GM21515 (cell line): ENCODE measurements at regions not wholly inside any gene's neighbourhood (a gene's known extent, or its start where the extent isn't known, plus 50 kb on each side); places are given as distances from the start of the nearest gene placed in this dataset.

Experiments
- ATAC-seq: cut with Tn5 transposase; IDR thresholded peaks from one replicate; pipeline ENCODE4 v1.9.1; 2021; ENCODE audit not compliant: unreplicated experiment

DNA sequence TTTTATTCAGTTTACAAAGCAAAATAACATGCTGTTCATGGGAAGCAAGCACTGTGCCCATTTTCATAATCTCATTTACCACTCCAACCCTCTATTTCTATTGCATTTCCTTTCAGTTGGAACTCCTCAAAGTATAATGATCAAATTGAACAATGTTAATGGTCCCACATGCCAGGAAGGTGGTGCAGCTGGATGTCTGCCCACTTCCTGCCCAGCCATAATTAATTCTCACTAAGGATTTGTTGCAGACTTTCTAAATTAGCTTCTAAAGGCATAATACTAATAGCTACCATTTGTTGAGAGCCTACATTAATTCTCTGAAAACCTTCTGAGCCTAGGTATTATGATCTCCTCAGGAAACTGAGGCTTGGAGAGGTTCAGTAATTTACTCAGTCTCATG lies 316.1 kb upstream of the TPM1 start:
- ATAC-seq = no peak

DNA sequence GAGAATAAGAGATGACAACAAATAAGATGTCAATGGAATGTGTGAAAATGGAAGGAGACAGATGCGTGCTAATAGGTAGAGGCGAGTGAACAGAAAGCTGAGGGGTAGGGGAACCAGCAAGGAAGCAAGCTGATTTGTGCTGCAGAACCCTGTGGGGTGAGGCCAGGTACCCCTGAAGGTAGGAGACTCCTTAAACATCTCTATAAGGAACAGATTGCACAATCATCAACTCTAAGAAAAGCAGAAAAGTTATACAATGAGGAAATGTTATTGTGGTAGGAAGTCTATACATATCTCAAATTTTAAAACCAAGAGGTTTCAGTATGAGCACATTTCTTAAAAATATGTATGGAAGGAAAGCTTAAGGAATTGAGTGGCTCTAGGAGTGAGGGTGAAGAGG lies 315.0 kb upstream of the TPM1 start:
- ATAC-seq = no peak

DNA sequence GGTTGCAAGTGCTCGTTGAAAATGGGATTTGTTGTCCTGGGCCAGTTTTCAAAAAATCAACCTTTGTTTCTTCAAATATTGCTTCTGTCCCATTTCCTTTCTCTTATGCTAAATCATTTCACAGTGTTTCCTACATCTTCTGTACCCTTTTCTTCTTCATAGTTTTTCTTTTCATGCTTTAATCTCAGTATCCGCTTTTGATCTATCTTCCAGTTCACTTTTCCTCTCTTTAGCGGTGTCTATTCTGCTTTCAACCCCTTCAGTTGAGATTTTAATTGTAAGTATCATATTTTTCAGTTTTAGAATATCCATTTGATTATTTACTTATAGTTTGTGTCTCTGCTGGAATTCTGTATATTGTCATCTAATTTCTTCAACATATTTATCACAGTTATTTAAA lies 311.7 kb upstream of the TPM1 start:
- no peak for ATAC-seq

DNA sequence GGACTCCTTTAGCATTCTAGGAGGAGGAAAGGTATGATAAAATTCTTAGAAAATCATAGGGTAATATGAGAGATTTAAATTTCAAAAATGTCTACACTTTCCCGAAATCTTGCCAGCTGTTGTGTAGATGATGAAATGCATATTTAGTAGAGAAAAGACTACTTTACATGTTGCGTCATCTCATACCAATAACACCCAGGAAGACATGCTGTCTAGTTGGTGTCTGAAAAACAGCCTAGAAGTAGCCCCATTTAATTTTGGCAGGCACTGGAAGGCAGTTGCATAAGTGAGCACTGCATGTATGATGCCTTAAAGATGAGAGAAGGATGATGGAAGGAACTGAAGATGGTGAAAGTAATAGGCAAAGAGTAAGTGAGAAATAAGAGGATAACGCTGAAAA lies 310.5 kb upstream of the TPM1 start:
- no peak for ATAC-seq

DNA sequence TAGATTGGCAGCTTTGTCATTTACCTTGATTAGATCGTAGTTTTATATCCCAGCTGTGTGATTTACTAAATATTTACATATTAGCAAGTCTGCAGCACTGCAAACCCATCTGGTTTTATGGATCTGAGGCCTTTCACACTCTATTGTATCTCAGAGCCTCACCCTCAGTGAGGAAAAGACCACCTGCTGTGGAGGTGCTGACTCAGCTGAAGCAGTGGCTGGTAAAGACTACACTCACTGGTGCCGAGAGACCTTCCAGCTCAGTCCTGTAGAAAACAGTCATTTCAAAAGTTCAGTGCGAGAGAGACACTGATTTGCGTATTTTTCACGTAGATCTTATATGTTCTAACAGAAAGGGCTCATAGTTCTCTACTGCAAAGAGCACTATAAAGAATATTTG lies 307.8 kb upstream of the TPM1 start:
- no peak for ATAC-seq

DNA sequence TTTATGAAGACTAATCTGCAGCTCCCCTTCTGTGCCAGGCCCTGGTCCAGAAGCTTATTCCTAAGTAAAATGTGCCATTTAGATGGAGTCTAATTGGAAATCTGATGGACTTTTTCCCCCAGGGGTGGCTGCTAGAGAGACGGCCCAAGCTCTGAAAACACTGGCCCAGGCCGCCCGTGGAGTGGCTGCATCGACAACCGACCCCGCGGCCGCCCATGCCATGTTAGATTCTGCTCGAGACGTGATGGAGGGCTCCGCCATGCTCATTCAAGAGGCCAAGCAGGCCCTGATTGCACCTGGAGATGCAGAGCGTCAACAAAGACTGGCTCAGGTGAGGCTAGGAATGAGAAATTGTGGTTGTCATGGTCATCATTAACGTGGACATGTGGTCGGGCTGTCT lies 305.8 kb upstream of the TPM1 start:
- ATAC-seq = no peak

DNA sequence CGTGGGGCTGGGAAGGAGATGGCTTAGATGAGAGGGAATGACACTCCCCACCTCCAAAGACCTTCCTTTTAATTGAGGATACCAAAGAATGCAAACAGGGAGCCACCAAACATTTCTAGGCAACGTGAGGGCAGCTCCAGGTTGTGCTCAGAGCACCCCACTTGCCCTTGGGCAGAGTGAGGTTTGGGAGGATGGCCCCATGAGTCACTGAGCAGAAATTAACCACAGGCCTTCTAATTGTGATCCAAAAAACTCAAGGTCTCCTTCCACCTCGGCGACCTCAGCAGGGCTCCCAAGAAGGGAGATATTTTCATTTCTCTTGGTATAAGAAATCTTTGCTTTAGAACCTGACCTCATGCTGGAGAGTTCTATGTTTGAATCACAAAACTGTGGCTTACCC lies 305.0 kb upstream of the TPM1 start:
- ATAC-seq = no peak

DNA sequence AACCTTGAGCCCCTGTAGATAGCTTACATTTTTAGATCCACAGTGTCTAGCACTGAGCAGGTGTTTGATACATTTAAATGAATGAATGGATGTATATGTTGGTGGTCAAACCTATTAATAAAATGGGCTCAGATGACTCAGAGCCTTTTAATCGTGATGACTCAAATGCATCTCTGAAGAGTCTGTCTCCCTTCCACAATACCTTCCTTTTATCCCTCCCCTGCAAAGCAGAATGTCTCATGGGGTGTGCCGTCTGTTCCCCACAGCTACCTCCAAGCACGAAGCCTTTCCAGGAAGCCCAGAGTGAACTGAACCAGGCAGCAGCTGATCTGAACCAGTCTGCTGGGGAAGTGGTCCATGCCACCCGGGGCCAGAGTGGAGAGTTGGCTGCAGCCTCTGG lies 303.5 kb upstream of the TPM1 start:
- ATAC-seq = no peak

DNA sequence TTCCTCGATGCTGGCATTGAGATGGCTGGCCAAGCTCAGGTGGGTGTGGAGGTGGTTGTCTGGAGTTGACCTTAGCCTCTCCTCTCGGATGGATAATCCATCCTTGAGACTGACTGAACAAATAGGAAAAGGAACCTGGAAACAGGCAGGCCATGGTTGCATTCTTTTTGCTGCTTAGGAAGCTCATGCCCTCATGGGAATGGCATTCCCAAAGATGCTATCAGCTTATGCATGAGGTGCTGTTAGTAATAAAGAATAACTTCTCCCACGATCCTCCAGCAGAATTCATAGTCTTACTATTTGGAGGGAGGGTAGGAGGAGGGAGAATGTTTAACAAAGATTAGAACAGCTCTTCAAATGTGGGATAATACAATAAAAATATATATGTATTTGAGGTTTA lies 303.0 kb upstream of the TPM1 start:
- no peak for ATAC-seq

DNA sequence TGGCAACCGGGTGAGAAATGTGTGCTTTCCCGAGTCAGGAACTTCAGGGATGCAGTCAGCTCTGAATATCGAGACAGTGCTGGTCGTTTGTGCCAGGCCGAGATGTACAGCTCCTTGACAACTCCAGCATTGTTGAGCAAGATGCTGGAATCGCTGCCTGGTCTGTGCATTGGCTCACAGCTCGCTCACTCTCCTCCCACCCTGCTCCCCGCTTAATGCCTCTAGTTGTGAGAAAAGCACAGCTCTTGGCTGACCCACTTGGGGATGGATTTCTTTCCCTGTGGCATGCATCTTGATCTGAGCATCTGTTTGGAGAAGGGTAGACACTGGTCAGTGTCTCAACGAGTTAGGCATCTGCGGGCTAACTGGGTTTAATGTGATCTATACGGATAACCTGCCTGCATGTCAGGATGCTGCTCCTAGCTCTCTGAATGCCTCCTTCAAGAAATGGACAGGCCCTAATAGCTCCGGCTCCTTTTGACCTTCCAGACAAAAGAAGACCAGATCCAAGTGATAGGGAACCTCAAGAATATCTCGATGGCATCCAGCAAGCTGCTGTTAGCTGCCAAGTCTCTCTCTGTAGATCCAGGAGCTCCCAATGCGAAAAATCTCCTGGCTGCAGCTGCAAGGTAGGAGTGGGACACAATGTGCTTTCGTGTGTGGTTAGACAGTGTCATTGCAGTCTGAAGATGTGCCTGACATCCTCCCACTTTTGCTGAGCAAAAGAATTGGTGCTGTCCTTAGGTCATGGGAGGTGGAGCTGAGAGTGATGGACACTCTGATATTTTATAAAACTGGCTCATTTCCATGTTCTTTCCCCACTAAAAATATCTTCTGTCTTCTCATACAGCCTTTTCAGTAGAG lies 302.2 kb upstream of the TPM1 start:
- ATAC-seq = no peak

DNA sequence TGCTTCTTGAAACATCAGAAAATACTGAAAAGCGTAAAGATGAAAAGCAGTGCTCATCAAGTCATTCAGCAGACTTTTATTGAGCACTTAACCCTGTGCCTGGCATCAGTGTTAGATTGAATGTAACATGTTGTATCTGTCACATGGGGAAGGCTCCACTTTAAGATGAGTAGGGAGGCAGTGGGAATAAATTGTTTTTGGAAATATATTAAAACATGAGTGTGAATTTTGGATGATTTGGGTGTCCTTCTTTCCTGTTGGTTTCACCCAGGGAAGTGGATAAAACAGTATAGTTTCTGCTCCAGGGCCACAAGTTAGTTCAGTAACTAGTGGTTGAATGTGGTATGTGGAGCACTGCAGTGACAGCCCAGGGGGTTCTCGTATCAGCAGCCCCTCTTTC lies 301.4 kb upstream of the TPM1 start:
- ATAC-seq = no peak

DNA sequence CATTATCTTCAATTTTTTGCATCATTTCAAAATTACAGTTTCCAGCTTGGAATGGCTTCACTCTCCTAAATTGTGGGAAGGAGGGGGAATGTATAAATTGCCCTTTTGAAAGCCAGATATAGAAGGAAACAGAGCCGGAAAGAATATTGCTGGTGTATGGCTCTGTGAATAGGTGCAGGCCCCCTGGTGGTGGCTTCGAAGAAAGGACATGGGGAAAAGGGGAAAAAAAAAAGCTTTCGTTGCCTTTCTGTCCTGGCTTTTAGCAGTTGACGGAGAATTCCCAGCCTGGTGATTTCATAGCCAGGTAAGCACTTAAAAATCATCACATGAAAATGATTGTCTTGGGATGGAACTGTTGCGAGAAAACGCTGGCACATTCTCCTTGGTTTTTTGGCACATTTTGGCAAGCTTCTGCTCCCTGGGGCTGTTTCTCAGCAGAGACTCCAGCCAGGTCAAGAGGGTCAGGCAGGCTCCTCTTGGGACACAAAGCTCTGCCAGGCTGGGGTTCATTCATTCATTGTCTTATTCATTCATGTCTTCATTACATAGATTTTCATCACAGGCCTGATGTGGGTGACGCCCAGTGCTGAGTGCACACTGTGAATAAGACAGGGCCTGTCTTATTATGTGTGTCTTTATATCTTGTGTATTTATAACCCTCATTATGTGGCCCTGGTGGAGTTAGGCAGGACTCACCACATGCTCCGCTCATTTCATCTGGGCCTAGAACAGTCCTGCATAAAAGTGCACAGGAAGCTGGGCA lies 300.0 kb upstream of the TPM1 start:
- no peak for ATAC-seq

DNA sequence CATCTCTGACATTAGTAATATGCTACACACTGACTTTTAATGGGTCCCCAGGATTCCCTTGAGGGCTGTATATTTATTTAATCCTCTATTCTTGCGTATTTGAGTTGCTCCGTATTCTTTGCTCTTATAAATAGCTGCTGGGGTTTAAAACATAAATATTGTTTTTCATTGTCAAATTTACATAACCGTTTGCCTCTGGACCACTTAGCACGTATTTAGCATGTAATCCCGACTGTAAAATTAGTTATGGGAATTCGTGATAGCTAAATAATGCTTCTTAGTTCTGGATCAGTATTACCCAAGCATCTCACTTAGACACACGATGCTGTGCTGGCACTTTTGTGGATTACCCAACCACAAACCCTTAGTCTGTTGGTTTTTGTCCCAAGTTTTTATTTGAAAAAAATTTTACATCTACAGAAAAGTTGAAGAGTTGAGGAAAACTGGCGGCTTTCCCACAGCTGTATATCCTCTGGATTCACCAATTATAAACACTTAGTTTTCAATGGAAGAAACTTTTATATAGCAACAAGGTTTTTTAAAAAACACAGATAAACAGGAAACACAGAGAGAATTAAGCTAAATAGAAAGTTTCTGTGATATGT lies 296.8 kb upstream of the TPM1 start:
- no peak for ATAC-seq

DNA sequence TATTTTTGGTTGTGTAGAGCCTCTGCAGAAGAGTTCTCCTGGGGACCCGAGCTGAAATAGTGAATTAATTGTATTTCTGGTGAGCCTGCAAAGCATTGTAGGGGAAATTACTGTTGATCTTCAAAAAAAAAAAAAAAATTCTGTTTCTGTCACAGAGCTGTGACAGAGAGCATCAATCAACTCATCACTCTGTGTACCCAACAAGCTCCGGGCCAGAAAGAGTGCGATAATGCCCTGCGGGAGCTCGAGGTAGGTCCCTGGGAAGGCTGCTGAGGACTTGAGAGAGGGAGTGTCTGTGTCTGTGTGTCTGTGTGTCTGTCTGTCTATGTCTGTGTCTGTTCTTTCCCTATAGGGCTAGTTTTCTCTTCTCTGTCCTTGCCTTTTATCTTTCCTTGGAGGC lies 294.4 kb upstream of the TPM1 start:
- no peak for ATAC-seq

DNA sequence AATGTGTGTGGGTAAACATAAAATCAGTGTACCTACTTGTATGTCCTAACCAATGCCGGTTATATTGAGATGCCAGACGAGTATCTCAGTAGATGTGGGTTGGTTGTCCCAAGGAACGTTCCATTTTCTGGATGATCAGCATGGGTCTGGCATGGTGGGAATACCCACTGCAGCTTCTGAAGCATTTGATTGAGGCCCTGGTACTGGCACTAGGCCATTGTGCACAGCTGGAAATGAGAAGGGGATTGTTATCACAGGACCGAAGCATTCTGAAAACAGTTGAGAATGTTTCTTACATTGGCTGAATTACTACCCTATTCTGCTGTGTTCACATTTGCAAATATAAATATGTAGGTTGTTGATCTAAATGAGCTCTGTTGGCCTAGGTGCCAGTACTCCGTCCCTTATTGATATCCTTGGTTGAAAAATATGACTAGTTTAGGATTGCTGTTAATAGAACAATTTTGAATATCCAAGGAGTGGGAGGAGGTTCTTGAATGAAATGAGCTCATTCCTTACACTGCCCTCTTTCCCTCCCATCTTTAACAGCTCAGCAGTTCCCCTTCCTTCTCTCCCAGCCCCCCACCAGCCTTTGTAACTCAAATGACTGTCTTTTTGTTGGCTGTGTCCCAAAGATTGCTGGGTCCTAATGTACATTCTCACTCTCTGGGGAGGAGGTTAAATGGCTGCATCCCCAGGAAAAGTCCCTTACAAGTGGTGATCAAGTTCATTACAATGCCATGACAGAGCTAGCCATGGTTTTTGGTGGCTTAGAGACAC lies 293.3 kb upstream of the TPM1 start:
- ATAC-seq = no peak

DNA sequence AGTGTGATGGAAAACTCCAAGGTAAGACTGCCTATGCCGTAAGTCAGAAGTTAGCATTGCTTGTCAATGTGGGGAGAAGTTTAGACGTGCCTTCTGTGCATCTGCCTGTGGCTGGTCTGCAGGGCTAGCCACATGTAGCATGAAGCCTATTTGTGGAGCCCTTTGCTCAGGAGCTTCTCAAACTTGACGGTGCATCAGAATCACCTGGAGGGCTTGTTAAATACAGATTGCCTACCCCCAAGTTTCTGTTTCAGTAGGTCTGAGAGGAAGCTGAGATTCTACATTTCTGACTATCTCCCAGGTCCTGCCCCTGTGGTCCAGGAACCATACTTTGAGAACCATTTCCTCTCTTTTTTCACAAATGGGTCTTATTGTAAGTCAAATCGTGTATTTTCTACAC lies 292.1 kb upstream of the TPM1 start:
- no peak for ATAC-seq

DNA sequence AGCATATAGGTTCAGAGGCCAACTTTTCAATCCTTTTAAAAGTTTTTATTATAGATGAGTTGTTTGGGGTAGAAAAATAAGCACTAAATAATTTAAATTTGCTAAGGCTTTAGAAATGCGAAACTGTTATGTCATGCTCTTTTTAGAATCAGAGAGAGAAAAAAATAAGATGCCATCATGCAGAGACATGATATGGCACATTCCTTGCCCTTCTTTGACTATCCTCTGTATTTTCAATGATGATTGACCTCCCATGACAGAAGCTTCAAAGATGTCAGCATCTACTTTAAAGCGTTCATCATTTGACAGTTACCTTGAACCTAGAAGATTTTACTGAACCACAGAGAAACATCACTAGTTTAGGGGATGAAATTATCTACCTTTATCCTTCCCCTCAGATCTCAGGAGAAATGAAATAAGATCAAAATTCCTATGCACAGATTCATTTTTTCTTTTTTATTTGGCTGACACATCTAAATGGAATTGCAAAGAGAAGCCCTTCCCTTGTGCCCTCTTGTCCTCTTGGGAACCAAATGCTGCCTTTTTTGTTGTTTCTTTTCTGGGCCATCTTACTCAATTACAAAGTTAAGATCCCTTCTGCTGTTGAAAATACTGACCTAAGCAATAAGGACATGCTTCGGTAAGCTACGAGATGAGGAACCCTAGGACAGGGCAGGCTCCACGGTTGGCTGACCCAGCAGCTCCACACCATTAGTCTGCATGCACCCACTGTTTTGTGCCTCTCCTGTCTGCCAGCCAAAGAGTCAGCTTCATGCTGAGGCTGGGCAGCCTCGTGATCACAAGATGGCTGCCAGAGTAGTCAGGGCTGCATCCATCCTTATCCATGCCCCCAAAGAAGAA lies 289.7 kb upstream of the TPM1 start:
- no peak for ATAC-seq

DNA sequence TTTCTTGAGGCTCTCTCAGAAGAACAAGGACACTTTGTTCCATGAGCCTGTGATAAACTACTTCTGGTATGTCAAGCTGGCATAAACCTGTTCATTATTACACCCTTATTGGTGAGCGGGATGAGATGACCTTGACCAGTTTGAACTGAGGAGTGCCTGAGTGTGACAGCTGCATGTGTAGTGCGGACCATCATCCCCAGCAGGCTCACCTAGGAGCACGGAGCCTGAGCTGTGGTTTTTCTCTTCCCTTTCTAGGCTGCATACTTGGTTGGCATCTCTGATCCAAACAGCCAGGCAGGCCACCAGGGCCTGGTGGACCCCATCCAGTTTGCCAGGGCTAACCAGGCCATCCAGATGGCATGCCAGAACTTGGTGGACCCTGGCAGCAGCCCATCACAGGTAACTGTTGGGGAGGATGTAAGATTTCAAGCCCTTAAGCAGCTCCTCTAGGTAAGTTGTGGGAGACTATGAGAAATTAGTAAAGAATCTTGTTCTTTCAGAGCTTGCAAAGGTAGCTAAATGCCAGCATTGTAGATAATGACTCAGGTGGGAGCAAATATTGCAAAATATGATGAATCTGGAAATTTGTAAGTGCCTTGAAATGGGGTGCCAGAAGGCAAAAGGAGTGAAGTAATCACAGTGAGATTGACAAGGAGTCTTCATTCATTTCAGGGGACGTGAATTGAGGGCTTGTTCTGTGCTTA lies 288.9 kb upstream of the TPM1 start:
- ATAC-seq = no peak

DNA sequence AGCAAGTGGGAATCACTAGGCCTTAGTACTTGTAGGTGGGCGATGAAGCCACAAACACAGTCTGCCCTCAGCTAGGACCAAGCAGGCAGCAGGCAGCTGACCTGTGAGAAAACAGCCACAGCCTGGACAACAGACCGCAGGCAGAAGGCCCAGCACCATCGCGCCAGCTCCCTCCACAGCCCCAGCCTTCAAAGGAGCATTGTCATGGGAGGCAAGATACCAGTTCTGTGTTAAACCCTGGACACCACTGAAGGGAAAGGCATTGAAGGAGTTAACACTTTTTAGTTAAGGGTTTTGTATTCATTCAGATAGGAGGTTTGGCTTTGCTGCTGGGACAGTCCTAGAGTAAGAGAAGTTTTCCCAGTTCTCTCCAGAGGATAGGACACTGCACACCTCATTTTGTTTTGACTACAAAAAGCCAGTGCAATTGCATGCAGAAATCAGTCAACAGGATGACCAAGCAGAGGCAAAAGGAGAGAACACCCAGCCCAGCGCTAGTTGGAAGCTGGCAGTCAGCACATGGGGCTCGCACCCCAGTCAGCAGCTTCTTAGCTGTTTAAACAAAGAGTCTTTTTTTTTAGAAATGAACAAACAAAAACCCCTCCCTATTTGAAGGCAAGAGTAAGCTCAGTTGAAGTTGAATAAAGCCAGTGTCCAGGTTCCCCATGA lies 286.1 kb upstream of the TPM1 start:
- no peak for ATAC-seq
